Loucy (cell line): ENCODE measurements at regions not wholly inside any gene's neighbourhood (a gene's known extent, or its start where the extent isn't known, plus 50 kb on each side); places are given as distances from the start of the nearest gene placed in this dataset.

Experiments
- H2AFZ ChIP-seq: fragments of 200-600 bp; sonication (generic); 2 replicates; pipeline ENCODE4 v1.6.0; 2016; ENCODE audit warnings: antibody characterized with exemption, mild to moderate bottlenecking, low read length, moderate library complexity
- H3F3A ChIP-seq: fragments of 200-600 bp; 2 replicates; pipeline ENCODE4 v1.6.0; 2016; ENCODE audit warnings: antibody characterized with exemption, low read depth, mild to moderate bottlenecking
- H3K27me3 ChIP-seq: fragments of 200-600 bp; sonication (generic); 2 replicates; pipeline ENCODE4 v1.6.1; 2014; ENCODE audit warnings: low read length, mild to moderate bottlenecking; ENCODE audit not compliant: insufficient read depth, poor library complexity, severe bottlenecking
- H3K36me3 ChIP-seq: fragments of 200-600 bp; sonication (generic); 2 replicates; pipeline ENCODE4 v1.6.1; 2016; ENCODE audit warnings: low read length; ENCODE audit not compliant: insufficient read depth
- H3K4me1 ChIP-seq: fragments of 200-600 bp; sonication (generic); 2 replicates; pipeline ENCODE4 v1.5.1; 2014; ENCODE audit warnings: low read length, mild to moderate bottlenecking; ENCODE audit not compliant: insufficient read depth, poor library complexity, severe bottlenecking
- H3K4me2 ChIP-seq: fragments of 200-600 bp; sonication (generic); 2 replicates; pipeline ENCODE4 v1.6.0; 2014; ENCODE audit warnings: antibody characterized with exemption, low read length, low read depth, mild to moderate bottlenecking; ENCODE audit not compliant: poor library complexity, severe bottlenecking
- H3K4me3 ChIP-seq: fragments of 200-600 bp; sonication (generic); 2 replicates; pipeline ENCODE4 v1.5.1; 2014; ENCODE audit warnings: low read length, mild to moderate bottlenecking, mixed read lengths; ENCODE audit not compliant: poor library complexity, severe bottlenecking
- H3K79me2 ChIP-seq: fragments of 200-600 bp; sonication (generic); 2 replicates; pipeline ENCODE4 v1.6.1; 2014; ENCODE audit warnings: low read length; ENCODE audit not compliant: insufficient read depth
- H3K9ac ChIP-seq: fragments of 200-600 bp; sonication (generic); 2 replicates; pipeline ENCODE4 v1.6.0; 2014; ENCODE audit warnings: mild to moderate bottlenecking, low read depth, low read length, moderate library complexity; ENCODE audit not compliant: poor library complexity, severe bottlenecking
- H3K9me2 ChIP-seq: fragments of 200-600 bp; sonication (generic); replicated peaks from 2 replicates; pipeline ENCODE4 v1.6.1; 2016; ENCODE audit warnings: low read depth, low read length, mixed read lengths
- H3K9me3 ChIP-seq: fragments of 200-600 bp; sonication (generic); 2 replicates; pipeline ENCODE4 v1.6.1; 2014; ENCODE audit warnings: mild to moderate bottlenecking, antibody characterized with exemption, low read length, low read depth; ENCODE audit not compliant: insufficient read depth
- H4K20me1 ChIP-seq: fragments of 200-600 bp; sonication (generic); 2 replicates; pipeline ENCODE4 v1.6.0; 2014; ENCODE audit warnings: antibody characterized with exemption, low read length, mild to moderate bottlenecking; ENCODE audit not compliant: insufficient read depth, poor library complexity, severe bottlenecking
- CTCF ChIP-seq: fragments of 200-600 bp; sonication (generic); conservative IDR thresholded peaks from 2 replicates; pipeline ENCODE4 v1.5.1; 2014; ENCODE audit warnings: mild to moderate bottlenecking, antibody characterized with exemption, low read length
- EZH2phosphoT487 ChIP-seq: fragments of 200-600 bp; IDR thresholded peaks from 2 replicates; pipeline ENCODE4 v1.6.1; 2018; ENCODE audit warnings: antibody characterized with exemption, mild to moderate bottlenecking, moderate library complexity, borderline replicate concordance

- H2AFZ ChIP-seq: no peak overlapping the region
- no peaks in the 10 kb centered on the region for H3K27me3 ChIP-seq
- no peaks in the 10 kb centered on the region for H3K9me3 ChIP-seq
- no peak overlapping the region for H3K4me2 ChIP-seq
- no peak overlapping the region for H3K9ac ChIP-seq
- H4K20me1 ChIP-seq: no peaks in the 10 kb centered on the region
- H3F3A ChIP-seq: no peaks in the 10 kb centered on the region
- no peaks in the 10 kb centered on the region for H3K4me1 ChIP-seq
- no peaks in the 10 kb centered on the region for H3K79me2 ChIP-seq
- H3K4me3 ChIP-seq: no peak overlapping the region
- H3K36me3 ChIP-seq: no peaks in the 10 kb centered on the region
- TF ChIP-seq CTCF (no peak), EZH2phosphoT487 (no peak)
- H3K9me2 ChIP-seq: no peaks in the 10 kb centered on the region
Measured at GRCh38 chr10:90051474-90051873, 350.1 kb downstream of the KIF20B start.

GRCh38 chr10:90062786-90063185, 361.4 kb downstream of the KIF20B start:
- Histone ChIP-seq H3K36me3 (no peaks in the 10 kb centered on the region), H4K20me1 (no peaks in the 10 kb centered on the region), H3K9me2 (no peaks in the 10 kb centered on the region), H3K4me1 (no peaks in the 10 kb centered on the region), H3K4me3 (no peak overlapping the region), H3K4me2 (no peak overlapping the region), H3F3A (no peaks in the 10 kb centered on the region), H3K79me2 (no peaks in the 10 kb centered on the region), H3K9me3 (no peaks in the 10 kb centered on the region), H3K27me3 (no peaks in the 10 kb centered on the region), H3K9ac (no peak overlapping the region), H2AFZ (no peak overlapping the region)
- TF ChIP-seq EZH2phosphoT487: no peak
- TF ChIP-seq CTCF: no peak

- no peak overlapping the region for H3K4me2 ChIP-seq
- no peaks in the 10 kb centered on the region for H3K27me3 ChIP-seq
- H3K4me3 ChIP-seq: no peak overlapping the region
- TF ChIP-seq EZH2phosphoT487 (no peak), CTCF (no peak)
- H3K9ac ChIP-seq: no peak overlapping the region
- no peaks in the 10 kb centered on the region for H4K20me1 ChIP-seq
- H3F3A ChIP-seq: no peaks in the 10 kb centered on the region
- H3K9me3 ChIP-seq: no peaks in the 10 kb centered on the region
- H2AFZ ChIP-seq: no peak overlapping the region
- no peaks in the 10 kb centered on the region for H3K36me3 ChIP-seq
- no peaks in the 10 kb centered on the region for H3K4me1 ChIP-seq
- no peaks in the 10 kb centered on the region for H3K9me2 ChIP-seq
- H3K79me2 ChIP-seq: no peaks in the 10 kb centered on the region
Measured at GRCh38 chr10:90064295-90064694, 362.9 kb downstream of the KIF20B start.
